ENCODE measurements at regions not wholly inside any gene's neighbourhood (a gene's known extent, or its start where the extent isn't known, plus 50 kb on each side); places are given as distances from the start of the nearest gene placed in this dataset.

DNA sequence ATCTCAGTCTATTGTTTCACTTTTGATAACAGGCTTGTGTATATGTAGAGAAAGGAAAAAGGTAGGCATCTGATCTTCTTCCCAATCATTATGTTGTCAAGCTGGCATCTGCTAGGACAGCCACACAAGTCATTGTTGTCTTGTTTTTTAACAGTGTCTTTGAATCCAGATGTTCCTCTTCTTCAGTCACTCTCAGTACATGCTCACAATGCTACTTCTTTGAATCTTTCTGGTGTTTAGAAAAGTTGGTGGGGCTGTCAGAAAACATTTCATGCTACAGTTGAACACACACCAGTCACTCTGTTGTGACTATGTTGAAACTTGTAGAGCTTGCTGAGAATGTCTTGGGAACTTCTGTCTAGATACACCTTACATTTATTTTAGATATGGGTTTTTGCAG, 1231.4 kb upstream of the MIR17HG start:
- no peak for DNase-seq

DNA sequence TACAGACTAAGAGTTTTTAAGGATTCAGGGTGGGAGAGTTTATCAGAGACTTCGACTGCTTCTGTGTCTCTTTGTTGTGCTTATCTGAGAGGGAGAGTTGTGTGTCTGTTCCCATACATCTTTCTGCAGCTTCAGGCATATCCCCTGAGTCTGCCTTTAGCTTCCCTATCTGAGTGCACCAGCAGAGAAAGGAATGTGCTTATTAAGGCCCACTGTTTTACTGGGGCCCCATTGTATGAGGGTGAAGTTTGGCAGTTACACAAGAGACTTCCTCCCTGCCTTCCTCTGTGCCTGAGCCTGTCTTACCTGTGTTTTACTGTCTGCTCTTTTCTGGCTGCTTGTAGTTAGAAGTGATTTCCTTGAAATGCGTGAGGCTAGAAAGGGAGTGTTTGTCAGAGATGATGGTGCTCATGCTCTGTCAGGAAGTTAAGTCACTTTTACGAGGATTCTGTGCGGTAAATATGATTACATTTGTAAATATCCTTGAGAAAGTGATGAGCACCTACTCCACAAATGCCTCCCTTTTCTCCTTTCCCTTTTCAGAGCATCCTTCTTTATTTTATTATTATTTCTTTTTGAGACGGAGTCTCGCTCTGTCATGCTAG, 1228.9 kb upstream of the MIR17HG start:
- no peak for DNase-seq

DNA sequence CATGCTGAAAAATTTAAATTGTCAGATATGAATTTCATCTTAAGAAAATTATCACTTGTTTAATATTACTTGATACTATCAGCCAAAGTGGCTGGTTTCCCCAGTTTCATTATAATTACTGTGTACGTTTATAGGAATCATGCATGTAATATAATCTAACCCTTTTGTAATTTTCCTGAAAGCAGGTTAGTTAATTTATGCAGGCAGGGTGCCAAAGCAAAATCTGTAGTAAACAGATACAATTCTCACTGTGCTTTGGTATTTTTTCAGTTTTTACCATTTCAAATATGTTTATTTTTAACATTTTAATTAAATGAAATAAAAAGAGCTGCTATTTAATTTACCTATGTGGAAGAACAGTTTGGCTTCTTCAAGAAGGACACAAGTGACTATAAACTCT, 1227.5 kb upstream of the MIR17HG start:
- DNase-seq, result no peak

DNA sequence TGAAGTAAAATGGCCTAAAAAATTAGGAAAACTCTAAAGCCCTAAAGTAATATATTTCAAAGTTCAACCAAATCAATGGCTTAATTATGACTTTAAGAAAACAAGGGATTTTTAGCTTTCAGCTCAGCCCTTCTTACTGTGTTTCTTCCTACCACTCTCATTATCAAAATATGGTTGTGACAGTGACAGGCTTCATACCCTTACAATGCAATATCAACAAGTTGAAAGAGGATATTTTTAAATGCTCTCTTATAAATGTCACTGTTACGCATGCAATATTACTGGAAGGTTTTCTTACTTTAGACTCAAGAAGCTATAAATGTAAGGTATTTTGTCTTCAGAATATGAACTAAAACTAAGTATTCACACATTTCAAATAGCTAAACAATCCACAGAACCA, 1225.7 kb upstream of the MIR17HG start:
- DNase-seq, result no peak

DNA sequence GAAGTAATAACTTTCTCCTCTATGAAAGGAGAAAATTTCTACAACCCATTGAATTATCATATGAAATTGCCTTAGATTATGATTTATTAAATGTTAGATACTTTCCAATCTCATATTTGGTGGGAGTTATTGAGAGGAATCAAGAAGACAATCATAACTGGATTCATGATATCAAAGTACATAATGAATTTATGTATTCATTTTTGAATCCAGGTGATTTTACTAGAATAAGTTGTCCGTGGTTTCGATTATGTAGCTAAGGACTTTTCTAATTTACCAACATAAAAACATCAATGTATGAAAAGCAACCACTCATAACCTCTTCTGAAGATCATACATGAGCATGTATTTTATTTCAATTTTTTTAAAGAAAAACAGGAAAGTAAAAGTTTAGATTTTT, 1225.0 kb upstream of the MIR17HG start:
- DNase-seq, result no peak

DNA sequence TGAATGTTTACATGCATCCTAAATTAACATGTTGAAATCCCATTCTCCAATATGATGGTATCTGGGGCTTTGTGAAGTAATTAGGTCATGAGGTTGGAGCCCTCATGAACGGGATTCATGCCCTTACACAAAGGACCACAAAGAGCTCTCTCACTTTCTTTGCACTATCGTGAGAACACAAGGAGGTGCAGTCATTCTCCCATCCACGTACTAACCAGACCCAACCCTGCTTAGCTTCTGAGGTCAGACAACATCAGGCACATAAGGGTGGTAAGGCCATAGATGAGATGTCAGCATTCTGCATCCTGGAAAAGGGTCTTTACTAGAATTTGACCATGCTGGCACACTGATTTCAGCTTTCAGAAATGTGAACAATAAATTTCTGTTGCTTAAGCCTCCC, 1211.9 kb upstream of the MIR17HG start:
- no peak for DNase-seq

DNA sequence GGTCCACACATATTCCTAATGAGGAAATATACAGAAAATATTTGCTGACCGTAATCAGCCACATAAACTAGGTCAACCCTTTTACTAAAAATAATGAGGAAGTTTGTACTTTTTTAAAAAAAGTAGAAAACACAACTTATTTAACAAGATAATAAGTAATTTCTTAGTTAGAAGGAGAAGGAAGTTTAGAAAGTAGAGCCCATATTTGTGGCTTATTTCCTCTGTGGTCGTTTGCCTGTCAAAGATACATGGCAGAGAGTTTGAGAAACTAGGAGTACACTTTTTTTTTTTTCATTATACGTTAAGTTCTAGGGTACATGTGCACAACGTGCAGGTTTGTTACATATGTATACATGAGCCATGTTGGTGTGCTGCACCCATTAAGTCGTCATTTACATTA, 1205.2 kb upstream of the MIR17HG start:
- DNase-seq, result no peak

DNA sequence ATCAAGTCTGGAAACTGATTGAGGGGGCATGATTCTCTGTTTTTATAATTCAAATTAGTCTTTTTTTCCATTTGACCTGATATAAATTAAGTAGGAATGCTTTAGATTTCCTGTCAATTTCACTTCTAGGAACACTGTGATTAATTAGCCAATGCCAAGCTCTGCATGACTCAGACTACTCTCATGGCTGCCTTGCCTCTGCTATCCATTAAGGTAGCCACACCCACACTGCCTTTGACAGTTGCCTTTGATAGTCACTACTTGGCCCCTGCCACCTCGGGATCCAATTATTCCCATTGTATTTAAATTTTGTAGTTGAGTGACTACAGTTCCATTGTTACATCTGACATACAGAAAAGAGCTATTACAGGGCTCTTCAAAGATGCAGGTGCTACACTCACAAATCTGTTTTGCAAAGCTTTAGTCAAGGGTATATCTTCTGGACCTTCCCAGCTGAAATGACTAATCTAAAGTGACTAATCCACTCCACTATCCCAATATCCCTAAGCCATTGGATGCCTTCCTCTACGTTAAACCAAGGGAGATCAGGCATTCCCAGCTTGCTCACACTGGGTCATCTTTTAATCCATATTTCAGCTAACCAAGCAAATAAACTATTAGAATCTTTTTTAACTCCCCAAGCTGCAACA, 1193.1 kb upstream of the MIR17HG start:
- DNase-seq, result no peak

DNA sequence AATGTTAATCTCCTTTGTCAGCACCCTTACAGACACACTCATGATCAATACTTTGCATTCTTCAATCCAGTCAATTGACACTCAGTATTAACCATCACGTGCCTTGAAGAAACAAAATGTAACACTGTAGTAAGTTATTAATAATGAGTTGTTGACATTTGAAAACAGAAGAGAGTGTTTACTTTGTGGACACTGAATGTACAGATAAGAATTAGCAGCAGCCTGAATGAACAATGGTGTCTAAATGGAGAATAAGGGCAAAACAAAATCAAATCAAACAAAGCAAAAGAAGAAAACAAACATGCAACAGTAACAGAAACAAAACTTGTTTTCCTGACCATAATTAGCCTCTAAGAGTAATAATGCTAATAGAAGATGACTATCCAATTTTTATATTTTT, 1191.1 kb upstream of the MIR17HG start:
- no peak for DNase-seq

DNA sequence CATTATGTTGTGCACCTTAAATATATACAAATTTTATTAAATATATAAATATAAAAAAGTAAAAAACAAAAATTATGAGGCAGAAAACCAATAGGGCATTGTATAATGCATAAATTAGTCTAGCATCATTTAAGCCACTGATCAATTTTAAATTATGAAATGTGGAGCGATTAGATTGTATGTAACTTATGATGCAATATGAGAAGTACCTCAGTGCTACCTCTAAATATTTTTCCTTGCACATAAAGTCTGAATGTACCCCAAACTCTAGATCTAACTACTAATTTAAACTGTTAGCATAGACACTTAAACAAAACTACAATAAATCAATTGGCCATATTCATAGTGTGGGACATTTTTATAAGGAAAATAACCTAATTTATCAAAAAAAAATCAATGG, 1178.5 kb upstream of the MIR17HG start:
- no peak for DNase-seq

DNA sequence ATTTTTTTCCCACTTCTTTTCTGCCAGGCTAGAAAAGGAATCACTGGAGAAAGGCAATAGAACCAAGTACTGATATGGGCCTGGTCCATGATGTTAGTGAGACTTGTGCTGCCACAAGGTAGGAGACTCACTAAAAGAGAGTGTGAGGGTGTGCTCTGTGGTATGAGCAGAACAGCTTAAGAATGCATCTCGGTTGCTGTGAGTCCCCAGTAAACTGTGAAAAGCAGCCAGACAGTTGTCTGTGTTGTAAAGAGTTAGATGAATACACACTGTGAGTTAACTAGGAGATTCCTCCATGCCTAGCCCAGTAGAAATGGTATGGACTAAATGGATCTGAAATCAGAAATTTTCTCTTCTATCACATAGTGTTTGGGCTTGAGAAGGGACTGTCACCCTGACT, 1177.3 kb upstream of the MIR17HG start:
- no peak for DNase-seq

DNA sequence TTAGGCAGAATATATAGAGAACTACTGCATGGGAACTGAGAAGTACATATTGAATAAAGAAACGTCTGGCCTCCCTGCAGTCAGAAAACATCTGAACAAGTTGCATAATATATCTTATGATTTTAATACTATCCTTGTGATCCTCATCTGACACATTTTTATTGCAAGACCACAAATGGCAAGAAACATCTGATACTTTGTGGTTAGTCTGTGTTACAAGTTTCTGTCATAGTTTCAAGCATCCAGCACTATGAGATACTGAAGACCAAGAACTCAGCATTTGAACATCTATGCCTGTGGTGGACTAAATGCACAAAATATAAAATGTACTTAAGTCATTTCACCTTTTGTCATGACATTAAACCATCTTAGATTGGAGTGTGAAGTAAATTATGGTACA, 1175.8 kb upstream of the MIR17HG start:
- DNase-seq, result no peak

DNA sequence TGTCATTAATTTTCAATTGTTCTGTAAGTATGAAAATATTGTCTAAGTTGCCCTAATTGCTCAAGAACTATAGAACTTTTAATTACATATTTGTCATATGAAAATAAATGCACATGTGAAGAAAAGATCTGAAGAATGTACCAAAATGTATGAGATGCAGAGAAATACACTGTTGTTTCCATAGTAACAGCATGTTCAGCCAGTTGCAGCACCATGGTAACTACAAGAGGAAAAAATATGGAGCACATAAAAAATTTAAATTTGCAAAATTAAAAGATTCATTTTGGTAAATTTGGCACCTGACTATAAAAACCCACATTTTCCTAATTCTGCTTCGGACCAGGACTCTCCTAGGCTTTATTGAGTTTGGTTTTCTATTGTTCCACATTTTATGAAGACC, 1170.0 kb upstream of the MIR17HG start:
- no peak for DNase-seq

DNA sequence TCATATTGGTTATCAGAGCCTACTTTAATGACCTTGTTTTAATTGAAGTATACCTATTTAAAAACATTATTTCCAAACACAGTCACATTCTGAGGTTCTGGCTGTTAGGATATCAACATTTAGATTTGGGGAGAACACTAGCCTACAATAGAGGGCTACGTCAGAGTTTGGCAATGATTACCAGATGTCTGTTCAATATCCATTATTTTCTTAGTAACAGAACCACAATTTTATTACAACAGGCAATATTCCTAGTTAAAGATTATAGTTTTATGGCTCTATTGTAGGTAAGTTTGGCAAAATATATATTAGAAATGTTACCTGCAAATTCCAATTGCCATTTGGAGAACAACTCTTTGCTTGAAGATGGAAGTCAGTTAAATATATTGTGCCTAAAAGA, 1163.1 kb upstream of the MIR17HG start:
- no peak for DNase-seq

DNA sequence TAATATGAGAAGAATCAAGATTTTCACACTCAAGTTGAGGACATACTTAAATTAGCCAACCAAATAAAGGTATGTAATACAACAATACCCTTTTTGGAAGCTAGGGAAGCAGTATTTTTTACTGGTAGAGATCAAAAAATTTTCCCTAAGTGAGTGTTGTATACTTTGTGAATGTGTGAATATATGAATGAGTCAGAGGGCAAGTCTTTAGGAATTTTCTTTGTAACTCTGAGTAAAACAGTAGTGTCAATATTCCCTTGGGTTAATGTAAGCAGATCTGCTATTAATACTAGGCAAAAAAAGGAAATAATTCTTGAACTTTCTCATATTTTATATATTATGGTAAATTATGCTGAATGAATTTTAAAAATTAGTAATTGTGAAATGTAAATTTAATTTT, 1161.8 kb upstream of the MIR17HG start:
- DNase-seq, result no peak

DNA sequence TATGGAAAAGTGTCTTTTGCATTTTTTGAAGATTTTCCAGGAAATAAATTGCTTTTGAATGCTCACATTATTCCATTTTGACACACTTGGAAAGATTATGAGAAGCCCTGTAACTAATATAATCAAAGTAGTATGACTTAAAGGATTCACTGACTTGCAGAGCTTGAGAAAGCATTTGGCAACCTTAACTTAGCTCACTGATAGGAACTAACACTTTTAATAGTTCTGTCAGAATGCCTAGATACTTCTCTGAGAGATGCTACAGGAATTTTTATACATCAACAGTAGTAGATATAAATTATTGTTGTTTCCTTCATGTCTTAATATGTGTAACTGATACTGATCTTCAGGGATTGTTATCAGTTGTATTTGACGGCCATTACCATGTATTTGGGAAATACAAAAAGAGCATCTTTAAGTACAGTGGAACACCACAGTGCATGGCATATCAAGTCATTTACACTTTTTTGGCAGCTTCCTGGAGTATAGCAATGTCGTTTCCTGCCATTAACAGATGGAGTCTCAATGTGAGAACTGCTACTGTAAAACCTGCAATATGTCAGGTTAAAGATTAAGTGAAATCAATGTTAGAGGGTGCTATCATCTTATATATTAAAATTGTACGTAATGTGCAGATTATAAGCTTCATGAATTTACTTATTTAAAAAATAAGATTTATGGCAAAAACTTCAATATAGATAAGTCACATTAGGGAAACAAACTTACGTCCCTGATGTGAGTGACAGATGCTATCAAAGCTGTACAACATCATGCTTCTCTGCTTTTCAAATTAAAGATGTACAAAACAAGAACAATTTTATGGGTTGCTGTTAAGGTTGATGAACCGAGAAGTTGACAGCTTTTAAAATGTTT, 1159.8 kb upstream of the MIR17HG start:
- DNase-seq, result no peak

DNA sequence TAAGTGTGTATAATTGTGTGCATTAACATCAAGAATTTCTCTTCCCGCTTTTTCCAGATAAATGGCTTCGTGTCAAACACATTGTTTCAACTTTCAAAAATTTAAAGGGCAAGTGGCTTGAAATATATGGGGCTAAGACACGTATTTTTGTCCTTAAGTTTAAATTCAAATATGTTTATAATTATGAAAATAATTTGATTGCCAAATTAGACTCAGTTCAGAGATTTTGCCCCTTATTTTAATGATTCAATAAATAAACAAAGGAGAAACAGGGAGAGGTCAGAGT, 1159.2 kb upstream of the MIR17HG start:
- no peak for DNase-seq

DNA sequence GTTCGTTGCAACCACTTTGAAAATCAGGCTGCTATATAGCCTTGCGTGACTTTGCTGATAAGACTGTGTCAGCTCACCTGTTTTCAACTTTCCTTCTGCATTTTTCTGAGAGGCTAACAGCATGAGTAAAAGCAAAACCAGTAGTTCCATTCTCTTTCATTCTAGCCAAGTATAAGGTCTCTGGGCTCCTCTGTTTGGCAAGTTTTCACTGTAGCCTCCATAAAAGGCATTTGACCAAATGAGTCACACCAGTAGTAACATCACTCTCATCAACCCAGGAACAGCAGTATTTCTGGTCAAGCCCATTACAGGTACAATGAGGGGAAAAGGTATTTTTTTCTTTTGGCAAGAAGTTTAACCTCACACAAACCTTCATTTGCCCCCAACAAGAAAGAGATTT, 1149.8 kb upstream of the MIR17HG start:
- no peak for DNase-seq

DNA sequence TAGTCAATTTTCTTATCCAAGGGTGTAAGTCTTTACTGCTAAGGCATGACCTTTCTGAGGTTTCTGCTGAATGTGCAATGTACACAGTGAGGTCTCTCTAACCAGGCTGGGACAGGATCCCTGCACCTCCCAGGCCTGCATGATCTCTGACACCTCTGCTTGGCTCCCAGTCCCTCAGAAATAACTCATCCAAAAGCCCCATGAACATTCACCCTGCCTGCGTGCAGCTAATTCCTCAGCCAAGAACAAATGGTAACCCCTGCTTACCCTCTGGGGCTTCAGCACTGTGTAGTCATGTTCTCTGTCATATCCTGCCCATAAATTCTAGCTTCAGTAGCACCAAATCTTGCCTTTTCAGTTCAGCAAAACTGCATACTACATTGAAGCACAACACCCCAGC, 1146.3 kb upstream of the MIR17HG start:
- DNase-seq, result no peak

DNA sequence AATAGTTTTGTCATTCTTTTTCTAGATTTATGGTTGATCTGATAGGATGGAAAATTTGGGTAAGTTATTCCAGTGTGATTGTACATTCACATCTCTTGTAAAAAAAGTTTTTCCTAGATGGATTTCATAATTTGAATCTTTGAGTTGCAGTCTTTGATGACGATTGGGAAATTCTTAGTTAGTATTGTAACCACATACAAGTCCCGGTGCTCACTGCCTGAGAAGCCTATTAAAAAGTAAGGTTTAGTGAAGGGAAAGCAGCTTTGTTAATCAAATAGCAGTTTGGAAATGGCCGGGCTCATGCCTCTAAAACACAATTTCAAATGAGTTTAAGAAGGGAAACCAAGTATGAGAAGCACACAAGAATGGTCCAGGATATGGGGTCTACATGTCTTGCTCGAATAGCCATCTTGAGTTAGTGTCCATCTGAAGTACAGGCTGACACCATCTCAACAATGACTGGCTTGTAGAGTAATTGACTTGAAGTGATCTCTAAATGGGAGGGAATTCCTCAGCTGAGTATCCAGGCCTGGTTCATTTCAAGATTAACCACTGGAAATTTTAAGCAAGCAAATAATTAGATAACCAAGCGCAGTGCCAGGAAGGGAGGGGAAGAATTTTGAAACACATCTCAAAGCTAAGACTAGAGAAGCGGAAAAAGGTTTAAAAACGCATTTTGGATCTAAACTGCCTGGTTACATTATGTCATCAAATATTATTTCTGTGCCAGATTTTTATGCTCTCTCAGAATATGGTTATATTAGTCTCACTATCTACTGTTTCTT, 1145.6 kb upstream of the MIR17HG start:
- DNase-seq, result no peak

DNA sequence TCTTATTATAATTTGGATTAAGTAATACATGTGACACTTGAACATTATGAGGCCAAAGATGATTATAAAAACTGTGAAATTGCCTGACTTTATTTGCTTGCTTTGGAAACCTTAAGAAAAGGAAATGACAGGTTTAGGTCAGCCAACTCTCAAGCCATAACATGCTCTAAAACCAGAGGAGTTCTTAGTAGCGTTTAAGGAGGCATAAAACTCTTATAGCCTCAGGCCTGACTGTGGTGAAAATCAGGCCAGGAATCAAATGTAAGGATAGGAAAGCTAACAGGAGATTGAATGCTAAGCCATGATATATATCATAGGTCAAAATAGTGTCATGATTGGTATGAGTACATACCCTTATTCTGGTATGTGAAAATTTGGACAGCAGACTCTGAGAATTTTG, 1142.4 kb upstream of the MIR17HG start:
- DNase-seq, result no peak

DNA sequence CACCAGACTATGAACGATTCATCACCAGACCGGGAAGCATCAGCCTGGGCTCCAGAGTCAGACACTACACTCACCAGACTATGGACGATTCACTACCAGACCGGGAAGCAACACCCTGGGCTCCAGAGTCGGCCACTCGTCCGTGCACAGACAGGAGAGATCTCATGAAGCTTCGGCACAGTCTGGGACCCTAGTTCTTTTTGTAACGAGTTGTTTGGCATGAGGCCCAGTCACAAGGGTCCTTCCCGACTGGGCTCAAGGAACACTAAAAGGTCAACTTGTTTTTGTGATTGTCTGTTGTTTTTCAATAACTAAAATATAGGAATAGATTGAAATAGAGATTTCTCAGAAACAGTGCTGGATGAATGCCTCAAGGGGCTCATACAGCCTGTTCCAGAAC, 1141.6 kb upstream of the MIR17HG start:
- no peak for DNase-seq

DNA sequence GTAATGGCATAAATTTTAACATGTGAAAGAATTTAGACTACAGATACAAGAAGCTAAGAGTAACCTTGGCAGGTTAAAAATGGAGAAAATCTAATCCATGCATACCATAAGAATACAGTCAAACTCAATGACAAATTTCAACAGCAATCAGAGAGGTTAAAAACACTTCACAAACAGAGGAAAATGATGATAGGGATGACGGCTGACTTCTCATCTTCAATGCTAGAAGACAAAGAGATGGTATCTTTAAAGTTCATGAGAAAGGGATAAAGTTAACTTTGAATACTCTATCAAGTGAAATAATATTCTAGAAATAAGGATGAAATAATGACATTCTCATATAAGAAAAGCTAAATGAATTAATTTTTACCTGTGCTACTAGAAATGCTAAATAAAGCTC, 1130.2 kb upstream of the MIR17HG start:
- no peak for DNase-seq

DNA sequence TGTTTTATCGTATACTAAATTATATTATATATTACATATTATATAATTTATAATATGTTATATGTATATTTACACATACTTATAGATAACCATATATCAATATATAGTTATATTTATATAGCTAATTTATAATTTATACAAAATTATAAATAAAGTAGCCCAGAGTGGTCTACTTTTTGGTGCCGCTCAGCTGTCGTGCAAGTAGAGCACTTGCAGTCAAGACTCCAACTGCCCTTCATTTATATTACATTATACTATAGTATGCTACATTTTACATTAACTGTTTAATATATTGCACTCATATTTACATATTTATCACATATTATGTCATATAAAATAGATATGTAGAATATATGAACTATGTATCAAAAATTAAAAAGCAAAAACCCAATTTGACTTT, 1124.7 kb upstream of the MIR17HG start:
- DNase-seq, result no peak

All from NCI-H1694 treated with DMSO at 0.1 percent for 48 hours (cell line).